Erythroblast (primary cell): ENCODE measurements at regions not wholly inside any gene's neighbourhood (a gene's known extent, or its start where the extent isn't known, plus 50 kb on each side); places are given as distances from the start of the nearest gene placed in this dataset.

Experiments used
- GATA1 ChIP-seq: IDR thresholded peaks from 2 replicates; pipeline ENCODE4 v1.6.1; 2011; ENCODE audit warnings: low read depth, mild to moderate bottlenecking, control low read depth, low read length, moderate library complexity
- POLR2A ChIP-seq: IDR thresholded peaks from 2 replicates; pipeline ENCODE4 v1.6.1; 2011; ENCODE audit warnings: mild to moderate bottlenecking, low read length

GRCh38 chr15:100734586-100734985 is 132.2 kb downstream of the ASB7 start:
- no peak for TF ChIP-seq POLR2A
- TF ChIP-seq GATA1 = no peak
